DMS 273 treated with DMSO at 0.1 percent for 48 hours (cell line): ENCODE measurements at regions not wholly inside any gene's neighbourhood (a gene's known extent, or its start where the extent isn't known, plus 50 kb on each side); places are given as distances from the start of the nearest gene placed in this dataset.

Experiments
- DNase-seq: peaks from one replicate; lab custom pipeline; 2025; lab: John Stamatoyannopoulos, UW

- no peak for DNase-seq
Measured at GRCh38 chr2:239905884-239906654, 119.1 kb downstream of the NDUFA10 start.

- no peak for DNase-seq
Measured at GRCh38 chr2:239905306-239905705, 119.8 kb downstream of the NDUFA10 start.

- DNase-seq: no peak
Measured at GRCh38 chr2:239904496-239904895, 120.6 kb downstream of the NDUFA10 start.

- no peak for DNase-seq
Measured at GRCh38 chr2:239903803-239904202, 121.3 kb downstream of the NDUFA10 start.

DNA sequence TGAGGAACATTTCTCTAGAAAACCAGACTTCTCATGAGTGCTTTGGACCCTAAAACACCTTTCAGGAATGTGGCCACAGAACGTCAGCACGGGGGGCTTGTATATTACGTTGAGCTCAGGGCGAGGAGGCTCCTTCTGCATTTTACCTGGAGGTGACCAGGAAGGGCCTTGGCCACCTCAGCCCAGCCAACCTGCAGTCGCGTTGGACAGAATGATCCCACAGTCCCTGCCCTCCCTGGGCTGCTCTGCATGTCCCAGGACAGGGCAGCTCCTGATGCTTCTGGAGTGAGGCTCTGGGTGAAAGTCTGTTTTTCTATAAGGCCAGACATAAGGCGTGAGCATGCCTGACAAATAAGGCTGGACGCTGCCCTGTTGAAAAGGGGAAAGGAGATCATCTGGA lies 121.9 kb downstream of the NDUFA10 start:
- no peak for DNase-seq

DNA sequence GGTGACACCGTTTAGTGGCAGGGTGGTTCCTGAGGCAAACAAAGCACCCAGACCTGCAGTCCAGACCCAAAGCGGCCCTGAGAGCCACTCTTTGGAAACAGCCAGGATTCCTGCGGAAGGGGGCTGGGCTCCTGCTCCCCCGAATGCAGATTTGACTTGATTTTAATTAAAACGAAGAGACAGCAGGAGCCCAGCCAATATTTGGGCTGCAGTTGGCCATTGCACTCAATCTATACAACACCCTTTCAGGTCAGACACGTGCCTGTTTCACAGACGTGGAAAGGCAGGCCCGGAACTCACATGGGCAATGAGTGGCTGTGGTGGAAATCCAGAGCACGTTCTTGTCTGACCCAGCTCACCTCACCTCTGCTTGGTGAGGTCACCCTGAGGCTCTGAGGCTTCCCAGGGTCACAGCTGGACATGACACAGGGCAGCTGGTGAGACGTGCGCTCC lies 122.4 kb downstream of the NDUFA10 start:
- DNase-seq: no peak

- DNase-seq: no peak
Measured at GRCh38 chr2:239898292-239898925, 126.7 kb downstream of the NDUFA10 start.

GRCh38 chr2:239897596-239898235 lies 127.4 kb downstream of the NDUFA10 start:
- no peak for DNase-seq

GRCh38 chr2:239896075-239896474 lies 129.1 kb downstream of the NDUFA10 start:
- DNase-seq: no peak

GRCh38 chr2:239895669-239896068 lies 129.5 kb downstream of the NDUFA10 start:
- no peak for DNase-seq

DNA sequence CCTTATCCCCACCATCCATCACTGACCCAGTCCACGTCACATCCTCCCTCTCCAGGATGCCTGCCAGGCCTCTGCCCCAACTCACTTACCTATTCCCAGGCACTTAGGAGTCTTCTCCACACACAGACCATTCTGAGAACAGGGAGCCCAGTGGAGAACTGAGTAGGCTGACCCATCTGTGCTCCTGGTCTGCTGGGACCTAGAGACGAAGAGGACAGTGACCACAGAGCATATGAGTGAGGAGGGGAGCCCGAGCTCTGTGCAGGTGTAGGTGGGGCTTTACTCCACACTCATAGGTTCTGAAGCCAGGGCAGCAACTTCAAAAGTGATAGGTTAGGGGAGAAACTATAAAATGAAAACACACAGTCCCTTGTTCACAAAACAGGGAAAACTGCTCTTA lies 130.0 kb downstream of the NDUFA10 start:
- no peak for DNase-seq

GRCh38 chr2:239894276-239894675 lies 130.9 kb downstream of the NDUFA10 start:
- no peak for DNase-seq

DNA sequence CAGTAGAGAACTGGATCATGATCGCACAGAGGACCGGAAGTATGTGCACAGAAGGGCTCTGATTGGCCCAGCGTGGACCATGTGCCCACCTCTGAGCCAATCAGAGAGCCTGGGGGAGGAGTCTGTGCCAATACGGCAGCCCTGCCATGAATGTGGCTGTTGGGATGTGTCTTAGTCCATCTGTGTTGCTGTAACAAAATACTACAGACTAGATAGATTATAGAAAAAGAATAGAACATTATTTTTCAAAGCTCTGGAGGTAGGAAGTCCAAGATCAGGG lies 132.0 kb downstream of the NDUFA10 start:
- no peak for DNase-seq

DNA sequence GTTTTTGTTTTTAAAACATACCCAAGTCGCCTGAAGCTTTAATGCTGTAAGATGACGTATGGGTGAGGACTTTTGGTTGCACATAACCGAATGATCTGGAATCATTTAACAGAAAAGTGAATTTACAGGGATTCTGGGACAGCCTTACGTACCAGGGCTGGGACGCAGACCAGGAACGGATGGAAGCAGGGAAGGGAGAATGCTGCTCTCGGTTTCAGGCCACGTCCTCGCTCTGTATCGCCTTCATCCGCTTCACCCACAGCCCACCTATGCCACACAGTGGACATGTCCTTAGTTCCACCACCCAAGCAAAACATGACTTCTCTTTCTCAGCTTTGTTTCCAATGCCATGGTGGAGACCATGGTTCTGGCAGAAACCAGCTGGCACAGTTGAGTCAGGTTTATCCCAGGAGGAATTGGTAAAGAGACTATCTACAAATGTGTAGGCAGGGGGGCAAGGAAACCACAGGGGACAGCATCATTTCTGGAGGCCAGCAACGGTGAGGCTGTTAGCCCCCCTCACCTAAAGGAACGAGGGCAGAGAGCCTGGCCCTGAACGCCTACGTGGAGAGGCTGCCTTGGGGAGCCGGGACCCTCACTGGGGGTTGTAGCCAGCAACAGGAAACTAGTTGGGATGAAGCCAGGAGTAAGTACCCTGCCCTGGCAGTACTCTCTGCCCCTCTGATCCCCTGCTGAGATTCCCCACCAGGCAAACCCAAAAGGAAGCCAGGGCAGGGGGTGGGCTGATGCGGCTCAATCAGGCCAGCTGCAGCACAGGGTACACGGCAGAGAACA lies 132.5 kb downstream of the NDUFA10 start:
- no peak for DNase-seq

DNA sequence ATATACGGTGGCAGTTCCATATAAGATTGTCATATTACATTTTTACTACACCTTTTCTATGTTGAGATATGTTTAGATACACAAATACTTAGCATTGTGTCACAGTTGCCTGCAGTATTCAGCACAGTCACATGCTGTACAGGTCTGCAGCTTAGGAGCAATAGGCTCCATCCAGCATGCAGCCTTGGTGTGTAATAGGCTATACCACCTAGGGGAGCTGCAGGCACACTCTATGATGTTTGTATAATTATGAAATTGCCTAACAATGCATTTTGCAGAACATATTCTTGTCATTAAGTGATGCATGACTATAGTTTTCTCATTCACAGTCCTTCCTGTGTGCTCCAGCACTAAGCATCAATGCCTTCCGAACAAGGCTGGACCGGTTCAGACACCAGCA lies 133.4 kb downstream of the NDUFA10 start:
- DNase-seq: no peak

GRCh38 chr2:239890206-239890746 lies 134.9 kb downstream of the NDUFA10 start:
- DNase-seq: no peak

GRCh38 chr2:239889641-239890121 lies 135.5 kb downstream of the NDUFA10 start:
- DNase-seq: no peak

- DNase-seq: no peak
Measured at GRCh38 chr2:239887604-239888003, 137.5 kb downstream of the NDUFA10 start.

DNA sequence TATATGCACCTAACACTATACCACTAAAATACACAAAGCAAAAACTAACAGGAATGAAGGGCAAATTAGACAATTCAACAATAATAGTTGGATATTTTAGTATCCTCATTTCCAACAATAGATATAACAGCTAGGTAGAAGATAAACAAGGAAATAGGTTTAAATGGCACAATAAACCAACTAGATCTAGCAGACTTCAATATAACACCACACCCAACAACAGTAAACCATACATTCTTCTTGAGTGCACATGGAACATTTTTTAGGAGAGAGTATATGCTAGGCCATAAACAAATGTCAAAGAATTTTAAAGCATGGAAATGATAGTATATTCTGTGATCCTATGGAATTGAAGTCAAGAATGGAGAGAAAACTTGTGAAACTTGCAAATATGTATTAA lies 138.4 kb downstream of the NDUFA10 start:
- DNase-seq: no peak

DNA sequence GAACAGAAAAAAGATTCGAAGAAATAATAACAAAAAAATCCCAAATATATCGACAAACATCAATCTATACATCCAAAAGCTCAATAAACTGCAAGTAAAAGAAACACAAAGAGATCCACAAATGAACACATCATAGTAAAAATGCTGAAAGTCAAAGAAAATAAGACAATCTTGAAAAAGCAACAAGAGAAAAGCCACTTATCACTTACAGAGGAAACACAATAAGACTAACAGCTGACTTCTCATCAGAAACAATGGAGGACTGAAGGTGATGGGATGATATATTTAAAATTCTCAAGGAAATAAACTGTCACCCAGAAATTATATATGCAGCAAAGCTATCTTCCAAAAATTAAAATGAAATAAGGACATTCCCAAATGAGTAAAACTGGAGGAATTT lies 140.3 kb downstream of the NDUFA10 start:
- no peak for DNase-seq

DNA sequence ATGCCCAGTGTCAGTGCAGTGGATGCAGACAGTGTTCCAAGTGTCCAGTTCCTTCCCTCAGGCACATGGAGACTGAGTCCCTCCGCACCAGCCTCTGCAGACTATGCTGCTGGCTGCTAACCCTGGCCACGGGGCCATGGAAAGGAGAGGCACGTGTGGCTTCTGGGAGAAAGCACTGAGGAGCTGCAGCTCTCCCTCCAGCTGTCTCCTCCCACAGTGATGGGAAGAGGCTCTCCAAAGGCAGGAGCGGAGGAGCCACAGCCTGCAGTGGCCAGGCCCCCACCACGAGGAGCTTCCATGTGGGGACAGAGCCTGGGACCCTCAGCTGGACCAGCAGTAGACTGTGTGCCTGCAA lies 141.1 kb downstream of the NDUFA10 start:
- no peak for DNase-seq

DNA sequence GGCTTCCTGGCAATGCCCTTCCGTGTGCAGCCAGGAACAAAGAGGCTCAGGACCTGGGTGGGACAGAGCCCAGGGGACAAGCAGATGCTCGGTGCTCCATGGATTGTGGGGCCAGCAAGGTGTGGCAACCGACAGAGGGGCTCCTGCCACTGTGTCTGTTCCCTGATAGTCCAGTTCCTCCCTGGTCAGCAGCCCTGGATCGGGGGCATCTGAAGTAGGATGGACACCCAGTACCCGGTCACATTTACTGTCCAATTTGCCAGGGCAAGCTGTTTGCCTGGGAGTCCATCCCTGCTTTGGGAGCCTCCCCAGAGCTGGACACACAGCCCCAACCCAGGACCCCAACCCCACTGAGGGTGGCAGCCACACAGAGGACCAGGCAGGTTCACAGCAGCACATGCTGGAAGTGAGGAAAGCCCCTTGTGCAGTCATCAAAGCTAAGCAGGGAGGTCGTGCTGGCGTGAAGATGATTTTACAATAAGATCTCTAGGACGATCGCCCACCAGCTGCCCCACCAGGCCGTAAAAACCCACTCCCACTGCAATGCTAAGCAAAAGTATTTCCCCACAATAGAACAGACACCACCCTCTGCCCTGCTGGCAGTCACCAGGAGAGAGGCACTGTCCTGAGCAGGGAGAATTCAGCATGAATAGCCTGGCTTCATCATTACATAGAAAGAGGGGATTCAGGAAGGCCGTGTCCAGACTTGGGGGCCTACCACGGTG lies 141.7 kb downstream of the NDUFA10 start:
- no peak for DNase-seq
